ENCODE measurements at regions not wholly inside any gene's neighbourhood (a gene's known extent, or its start where the extent isn't known, plus 50 kb on each side); places are given as distances from the start of the nearest gene placed in this dataset.
A peak's percentile ranks its signal among the peaks of the same experiment; 100 is the strongest.

GRCh38 chr16:51596247-51596646, 445.2 kb upstream of the SALL1 start:
- TF ChIP-seq, protein P1, sequence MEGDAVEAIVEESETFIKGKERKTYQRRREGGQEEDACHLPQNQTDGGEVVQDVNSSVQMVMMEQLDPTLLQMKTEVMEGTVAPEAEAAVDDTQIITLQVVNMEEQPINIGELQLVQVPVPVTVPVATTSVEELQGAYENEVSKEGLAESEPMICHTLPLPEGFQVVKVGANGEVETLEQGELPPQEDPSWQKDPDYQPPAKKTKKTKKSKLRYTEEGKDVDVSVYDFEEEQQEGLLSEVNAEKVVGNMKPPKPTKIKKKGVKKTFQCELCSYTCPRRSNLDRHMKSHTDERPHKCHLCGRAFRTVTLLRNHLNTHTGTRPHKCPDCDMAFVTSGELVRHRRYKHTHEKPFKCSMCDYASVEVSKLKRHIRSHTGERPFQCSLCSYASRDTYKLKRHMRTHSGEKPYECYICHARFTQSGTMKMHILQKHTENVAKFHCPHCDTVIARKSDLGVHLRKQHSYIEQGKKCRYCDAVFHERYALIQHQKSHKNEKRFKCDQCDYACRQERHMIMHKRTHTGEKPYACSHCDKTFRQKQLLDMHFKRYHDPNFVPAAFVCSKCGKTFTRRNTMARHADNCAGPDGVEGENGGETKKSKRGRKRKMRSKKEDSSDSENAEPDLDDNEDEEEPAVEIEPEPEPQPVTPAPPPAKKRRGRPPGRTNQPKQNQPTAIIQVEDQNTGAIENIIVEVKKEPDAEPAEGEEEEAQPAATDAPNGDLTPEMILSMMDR (IDR thresholded peaks at IDR 0.05), result no peak
- Histone ChIP-seq H3K4me3 (no peak overlapping the region), H3K4me1 (no peaks in the 10 kb centered on the region), H3K27ac (no peak overlapping the region), H3K9me3 (peaks cover 0 to 8% of the 10 kb centered on the region in 2 donors), H3K27me3 (no peaks in the 10 kb centered on the region), H3K36me3 (no peaks in the 10 kb centered on the region)
- no peak for DNase-seq
- no peak for ATAC-seq
- intact Hi-C loops (cut with DNase I), result no loop called here

DNA sequence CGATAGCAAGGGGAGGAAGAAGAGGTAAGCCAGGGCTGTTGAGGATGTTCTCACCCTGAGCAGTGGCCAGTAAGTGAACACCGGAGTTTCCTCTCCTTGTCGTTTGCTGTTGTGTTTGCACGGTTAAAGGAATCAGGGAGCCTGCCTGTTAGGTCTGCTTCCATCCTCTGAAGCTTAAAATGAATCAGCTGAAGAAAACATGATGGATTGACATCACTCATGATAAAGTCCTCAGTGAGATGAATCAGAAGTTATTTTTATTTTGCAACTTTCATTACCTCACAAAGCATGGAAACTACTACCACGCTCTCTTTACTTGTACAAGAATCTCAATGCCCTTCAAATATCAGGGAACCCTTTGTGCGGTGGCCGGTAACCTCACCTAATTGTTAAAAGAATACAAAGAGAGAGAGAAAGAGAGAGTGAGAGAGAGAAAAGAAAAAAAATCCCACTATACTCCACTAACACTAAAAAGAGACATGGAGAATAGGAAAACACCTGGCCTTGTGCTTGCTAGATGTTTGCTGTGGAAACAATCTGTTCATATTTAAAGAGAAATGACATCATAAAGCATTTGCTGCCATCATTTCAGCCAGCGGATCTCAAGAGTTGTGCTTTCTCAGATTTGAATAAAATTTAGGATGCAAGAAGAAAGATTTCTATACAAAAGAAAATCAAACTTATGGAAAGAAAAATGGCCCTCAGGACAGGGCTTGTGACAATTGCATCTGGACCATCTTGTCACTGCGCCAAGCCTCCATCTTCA, 441.6 kb upstream of the SALL1 start:
- H3K27ac ChIP-seq, result no peak overlapping the region
- H3K9me3 ChIP-seq, result peaks cover 0 to 8% of the 10 kb centered on the region in 2 donors
- no peaks in the 10 kb centered on the region for H3K27me3 ChIP-seq
- ATAC-seq (no peak), DNase-seq (no peak)
- H3K36me3 ChIP-seq, result no peaks in the 10 kb centered on the region
- TF ChIP-seq, protein P1 (IDR thresholded peaks at IDR 0.05), result no peak
- no peaks in the 10 kb centered on the region for H3K4me1 ChIP-seq
- intact Hi-C loops (cut with DNase I), result no loop called here
- H3K4me3 ChIP-seq, result no peak overlapping the region

DNA sequence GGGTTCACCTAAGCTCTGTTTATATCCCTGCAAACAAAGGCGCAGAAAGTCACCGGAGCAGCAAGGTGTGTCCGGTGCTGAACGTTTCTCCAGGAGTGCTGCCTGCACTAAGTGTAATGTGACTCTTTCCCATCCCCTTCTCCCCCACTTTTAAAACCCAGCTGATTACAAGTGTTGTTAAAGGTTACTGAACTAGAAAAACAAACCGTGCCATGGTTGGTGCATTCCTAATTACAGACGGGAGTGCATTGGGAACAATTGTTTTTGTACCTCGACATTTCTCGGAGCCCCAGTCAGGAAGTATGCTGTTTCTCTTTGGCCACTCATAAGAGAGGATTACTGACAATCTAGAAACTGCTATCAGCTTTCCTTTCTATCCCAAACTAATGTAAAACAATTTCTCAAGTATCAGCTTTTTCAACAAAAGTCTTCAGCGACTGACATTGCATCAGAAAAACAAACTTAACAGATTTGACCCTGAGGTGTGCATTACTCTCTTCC, 441.0 kb upstream of the SALL1 start:
- peak in 1 of 4 donors; percentile 24 for DNase-seq
- intact Hi-C loops (cut with DNase I), result no loop called here

DNA sequence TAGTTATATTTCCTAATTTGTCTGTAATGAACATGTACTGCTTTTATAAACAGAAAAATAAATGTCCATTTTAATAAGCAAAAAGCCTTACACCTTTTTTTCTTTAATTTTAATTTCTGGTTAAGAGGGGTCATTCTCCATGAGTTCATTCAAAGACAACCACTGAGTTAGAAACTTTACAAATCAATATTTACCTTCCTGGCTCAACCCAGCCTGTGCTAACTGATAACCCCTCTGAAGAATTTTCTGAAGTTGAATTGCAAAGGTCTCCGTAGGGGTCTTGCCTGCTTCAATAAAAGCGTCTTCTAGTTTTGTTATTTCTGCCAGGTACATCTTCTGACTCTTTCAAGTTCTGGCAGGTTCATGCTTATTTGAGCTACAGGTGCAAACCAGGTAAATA, 440.4 kb upstream of the SALL1 start:
- H3K27me3 ChIP-seq, result no peaks in the 10 kb centered on the region
- no peak overlapping the region for H3K4me3 ChIP-seq
- DNase-seq, result no peak
- intact Hi-C loops (cut with DNase I), result no loop called here
- TF ChIP-seq, protein P1 (IDR thresholded peaks at IDR 0.05), result no peak
- no peaks in the 10 kb centered on the region for H3K4me1 ChIP-seq
- no peak for ATAC-seq
- no peaks in the 10 kb centered on the region for H3K36me3 ChIP-seq
- no peak overlapping the region for H3K27ac ChIP-seq
- peaks cover 0 to 6% of the 10 kb centered on the region in 2 donors for H3K9me3 ChIP-seq

More for the DNA sequence above, 441.0 kb upstream of the SALL1 start:
- Histone ChIP-seq H3K4me1 (no peaks in the 10 kb centered on the region), H3K36me3 (no peaks in the 10 kb centered on the region), H3K27ac (no peak overlapping the region), H3K4me3 (no peak overlapping the region), H3K9me3 (peaks cover 0 to 6% of the 10 kb centered on the region in 2 donors), H3K27me3 (no peaks in the 10 kb centered on the region)
- ATAC-seq, result peak; percentile 49
- TF ChIP-seq, protein P1 (IDR thresholded peaks at IDR 0.05), result no peak

GRCh38 chr16:51579652-51580360, 428.7 kb upstream of the SALL1 start:
- no peak for DNase-seq

More at GRCh38 chr16:51579652-51580360, 428.7 kb upstream of the SALL1 start:
- H3K4me3 ChIP-seq, result no peak overlapping the region
- H3K9me3 ChIP-seq, result no peaks in the 10 kb centered on the region
- TF ChIP-seq, protein P1 (IDR thresholded peaks at IDR 0.05), result no peak
- no peaks in the 10 kb centered on the region for H3K27me3 ChIP-seq
- ATAC-seq, result no peak
- no peaks in the 10 kb centered on the region for H3K36me3 ChIP-seq
- H3K4me1 ChIP-seq, result no peaks in the 10 kb centered on the region
- intact Hi-C loops (cut with DNase I), result no loop called here
- no peak overlapping the region for H3K27ac ChIP-seq
